ENCODE measurements at regions not wholly inside any gene's neighbourhood (a gene's known extent, or its start where the extent isn't known, plus 50 kb on each side); places are given as distances from the start of the nearest gene placed in this dataset.

GRCh38 chr18:76231402-76231801, 263.6 kb downstream of the ZNF516 start:
- no peak for TF ChIP-seq CTCF (IDR thresholded peaks at IDR 0.05; ENCODE audit: low read length)
- TF ChIP-seq EZH2phosphoT487 (IDR thresholded peaks at IDR 0.05; ENCODE audit: low read length) = no peak
- TF ChIP-seq EZH2 (optimal IDR thresholded peaks at IDR 0.05; ENCODE audit: low read depth, low read length) = no peak
